Mesenchymal stem cell (in vitro differentiated cells and primary cell): ENCODE measurements at regions not wholly inside any gene's neighbourhood (a gene's known extent, or its start where the extent isn't known, plus 50 kb on each side); places are given as distances from the start of the nearest gene placed in this dataset.

Experiments
- DNase-seq: peaks from one replicate; pipeline ENCODE4 v3.0.0-alpha.2; 2013
- H2AFZ ChIP-seq: one replicate; pipeline ENCODE4 v1.6.1; 2013; ENCODE audit warnings: low read depth, mild to moderate bottlenecking, control low read depth, inconsistent platforms, low read length, moderate library complexity
- H2AK5ac ChIP-seq: 2 replicates; pipeline ENCODE4 v1.6.1; 2013; ENCODE audit warnings: low read length, moderate library complexity, mild to moderate bottlenecking, inconsistent platforms; ENCODE audit not compliant: severe bottlenecking
- H2BK120ac ChIP-seq: one replicate; pipeline ENCODE4 v1.6.1; 2013; ENCODE audit warnings: low read depth, mild to moderate bottlenecking, inconsistent platforms, low read length, moderate library complexity
- H2BK12ac ChIP-seq, 2 experiments: one replicate each; pipeline ENCODE4 v1.6.1; 2013; ENCODE audit warnings: inconsistent platforms in 2 of 2, low read length in 2 of 2, mild to moderate bottlenecking in 2 of 2, moderate library complexity in 2 of 2, control low read depth in 1 of 2
- H2BK15ac ChIP-seq: one replicate; pipeline ENCODE4 v1.6.1; 2013; ENCODE audit warnings: mild to moderate bottlenecking, low read depth, inconsistent platforms; ENCODE audit not compliant: poor library complexity, severe bottlenecking
- H2BK5ac ChIP-seq: 2 replicates; pipeline ENCODE4 v1.6.1; 2013; ENCODE audit warnings: low read depth, mild to moderate bottlenecking, low read length, control low read depth, inconsistent platforms; ENCODE audit not compliant: poor library complexity, severe bottlenecking
- H3K14ac ChIP-seq, 2 experiments: one replicate each; pipeline ENCODE4 v1.6.1; 2013; ENCODE audit warnings: inconsistent platforms in 2 of 2, low read length in 2 of 2, control low read depth in 1 of 2, mild to moderate bottlenecking in 1 of 2, moderate library complexity in 1 of 2
- H3K18ac ChIP-seq, 2 experiments: one replicate each; pipeline ENCODE4 v1.6.1; 2013; ENCODE audit warnings: inconsistent platforms in 2 of 2, low read length in 2 of 2, control low read depth in 1 of 2, low read depth in 1 of 2, mild to moderate bottlenecking in 1 of 2
- H3K23ac ChIP-seq, 2 experiments: one replicate each; pipeline ENCODE4 v1.6.1; 2013; ENCODE audit warnings: inconsistent platforms in 2 of 2, low read length in 2 of 2, mild to moderate bottlenecking in 2 of 2, moderate library complexity in 2 of 2, control low read depth in 1 of 2
- H3K27ac ChIP-seq: 2 replicates; pipeline ENCODE4 v1.5.1; 2013; ENCODE audit warnings: mild to moderate bottlenecking, moderate library complexity, low read length, control low read depth, inconsistent platforms; ENCODE audit not compliant: poor library complexity, severe bottlenecking
- H3K27me3 ChIP-seq, 2 experiments: 2 replicates each; pipeline versions ENCODE4 v1.6.1 to v1.7.0; 2013; ENCODE audit warnings: low read length in 2 of 2, mild to moderate bottlenecking in 2 of 2, moderate library complexity in 2 of 2, control low read depth in 1 of 2, inconsistent platforms in 1 of 2; ENCODE audit not compliant: control insufficient read depth in 1 of 2, insufficient read depth in 1 of 2
- H3K36me3 ChIP-seq, 2 experiments: 2 replicates each; pipeline versions ENCODE4 v1.6.1 to v1.7.0; 2013; ENCODE audit warnings: low read length in 2 of 2, control low read depth in 1 of 2, inconsistent platforms in 1 of 2, low read depth in 1 of 2, mild to moderate bottlenecking in 1 of 2; ENCODE audit not compliant: insufficient read depth in 2 of 2, control insufficient read depth in 1 of 2
- H3K4ac ChIP-seq, 2 experiments: one replicate each; pipeline ENCODE4 v1.6.1; 2013; ENCODE audit warnings: inconsistent platforms in 2 of 2, low read length in 2 of 2, mild to moderate bottlenecking in 2 of 2, moderate library complexity in 2 of 2, control low read depth in 1 of 2, low read depth in 1 of 2
- H3K4me1 ChIP-seq: 2 replicates; pipeline ENCODE4 v1.6.1; 2013; ENCODE audit warnings: low read depth, low read length, control low read depth; ENCODE audit not compliant: control insufficient read depth, insufficient read depth
- H3K4me2 ChIP-seq: 2 replicates; pipeline ENCODE4 v1.6.1; 2013; ENCODE audit warnings: low read length, mild to moderate bottlenecking, inconsistent platforms; ENCODE audit not compliant: poor library complexity, severe bottlenecking
- H3K4me3 ChIP-seq, 2 experiments: 2 replicates each; pipeline versions ENCODE4 v1.5.1 to v1.7.0; 2013; ENCODE audit warnings: low read length in 2 of 2, mild to moderate bottlenecking in 2 of 2, control low read depth in 1 of 2, low read depth in 1 of 2; ENCODE audit not compliant: insufficient read depth in 1 of 2
- H3K79me1 ChIP-seq: replicated peaks from 2 replicates; pipeline ENCODE4 v1.6.1; 2013; ENCODE audit warnings: mild to moderate bottlenecking, control low read depth, low read length, inconsistent platforms; ENCODE audit not compliant: poor library complexity, severe bottlenecking
- H3K9ac ChIP-seq: 2 replicates; pipeline ENCODE4 v1.7.0; 2013; ENCODE audit warnings: mild to moderate bottlenecking, low read length, moderate library complexity
- H3K9me3 ChIP-seq: 2 replicates; pipeline ENCODE4 v1.7.0; 2013; ENCODE audit warnings: mild to moderate bottlenecking, low read length; ENCODE audit not compliant: control insufficient read depth
- H4K8ac ChIP-seq: one replicate; pipeline ENCODE4 v1.6.1; 2013; ENCODE audit warnings: inconsistent platforms, mild to moderate bottlenecking, low read length, moderate library complexity
- H4K91ac ChIP-seq: one replicate; pipeline ENCODE4 v1.6.1; 2013; ENCODE audit warnings: mild to moderate bottlenecking, low read length, inconsistent platforms
- WGBS: methylation state at CpG from one replicate; pipeline ENCODE4 v1.1.7; 2013; ENCODE audit warnings: mixed read lengths; 5-methylcytosine and 5-hydroxymethylcytosine counted together

- H3K4me2 ChIP-seq, result no peak overlapping the region
- H3K23ac ChIP-seq, result no peak overlapping the region
- H3K27ac ChIP-seq, result no peak overlapping the region
- H2BK5ac ChIP-seq, result no peak overlapping the region
- no peak overlapping the region for H3K14ac ChIP-seq
- no peak overlapping the region for H3K9ac ChIP-seq
- no peak overlapping the region for H2BK120ac ChIP-seq
- no peak overlapping the region for H2AFZ ChIP-seq
- H4K91ac ChIP-seq, result no peak overlapping the region
- 96% methylated on average over 2 of the region's 2 CpGs for WGBS
- no peaks in the 10 kb centered on the region for H3K36me3 ChIP-seq
- H2BK12ac ChIP-seq, result no peak overlapping the region
- no peak overlapping the region for H3K18ac ChIP-seq
- H3K4me3 ChIP-seq, result no peak overlapping the region
- no peak overlapping the region for H2AK5ac ChIP-seq
- no peak overlapping the region for H4K8ac ChIP-seq
- no peak for DNase-seq
- H3K4ac ChIP-seq, result no peak overlapping the region
- no peaks in the 10 kb centered on the region for H3K4me1 ChIP-seq
- H3K79me1 ChIP-seq, result no peaks in the 10 kb centered on the region
- H3K27me3 ChIP-seq, result no peaks in the 10 kb centered on the region
- no peaks in the 10 kb centered on the region for H3K9me3 ChIP-seq
- H2BK15ac ChIP-seq, result no peak overlapping the region
Observed at GRCh38 chr2:34810456-34810855, 1211.4 kb upstream of the FAM98A start.

GRCh38 chr2:34808426-34808825 is 1209.3 kb upstream of the FAM98A start:
- H2BK120ac ChIP-seq, result no peak overlapping the region
- H3K4ac ChIP-seq, result no peak overlapping the region
- WGBS, result 60% methylated on average over 3 of the region's 3 CpGs
- H4K91ac ChIP-seq, result no peak overlapping the region
- H3K27ac ChIP-seq, result no peak overlapping the region
- H2BK5ac ChIP-seq, result no peak overlapping the region
- no peak overlapping the region for H3K18ac ChIP-seq
- H3K4me2 ChIP-seq, result no peak overlapping the region
- no peaks in the 10 kb centered on the region for H3K27me3 ChIP-seq
- no peaks in the 10 kb centered on the region for H3K36me3 ChIP-seq
- H3K9me3 ChIP-seq, result no peaks in the 10 kb centered on the region
- no peak overlapping the region for H3K9ac ChIP-seq
- H3K14ac ChIP-seq, result no peak overlapping the region
- H3K4me1 ChIP-seq, result no peaks in the 10 kb centered on the region
- no peak overlapping the region for H2AFZ ChIP-seq
- no peaks in the 10 kb centered on the region for H3K79me1 ChIP-seq
- no peak overlapping the region for H2BK12ac ChIP-seq
- no peak overlapping the region for H2AK5ac ChIP-seq
- H2BK15ac ChIP-seq, result no peak overlapping the region
- no peak overlapping the region for H4K8ac ChIP-seq
- no peak overlapping the region for H3K4me3 ChIP-seq
- no peak for DNase-seq
- H3K23ac ChIP-seq, result no peak overlapping the region

GRCh38 chr2:34806891-34807290 is 1207.8 kb upstream of the FAM98A start:
- Histone ChIP-seq H3K79me1 (no peaks in the 10 kb centered on the region), H3K4ac (no peak overlapping the region), H2AFZ (no peak overlapping the region), H2BK120ac (no peak overlapping the region), H3K4me2 (no peak overlapping the region), H2BK5ac (no peak overlapping the region), H3K9ac (no peak overlapping the region), H3K18ac (no peak overlapping the region), H3K9me3 (no peaks in the 10 kb centered on the region), H3K4me3 (no peak overlapping the region), H2AK5ac (no peak overlapping the region), H3K27ac (no peak overlapping the region), H4K8ac (no peak overlapping the region), H3K36me3 (no peaks in the 10 kb centered on the region), H3K23ac (no peak overlapping the region), H2BK12ac (no peak overlapping the region), H4K91ac (no peak overlapping the region), H2BK15ac (no peak overlapping the region), H3K14ac (no peak overlapping the region), H3K27me3 (no peaks in the 10 kb centered on the region), H3K4me1 (no peaks in the 10 kb centered on the region)
- DNase-seq, result no peak

GRCh38 chr2:34806396-34806795 is 1207.3 kb upstream of the FAM98A start:
- H2BK5ac ChIP-seq, result no peak overlapping the region
- no peaks in the 10 kb centered on the region for H3K9me3 ChIP-seq
- no peak overlapping the region for H3K18ac ChIP-seq
- no peak overlapping the region for H4K91ac ChIP-seq
- H2BK120ac ChIP-seq, result no peak overlapping the region
- WGBS, result 69% methylated on average over 3 of the region's 3 CpGs
- no peak overlapping the region for H3K14ac ChIP-seq
- no peak overlapping the region for H4K8ac ChIP-seq
- no peaks in the 10 kb centered on the region for H3K27me3 ChIP-seq
- no peak overlapping the region for H3K9ac ChIP-seq
- no peak overlapping the region for H3K4ac ChIP-seq
- no peaks in the 10 kb centered on the region for H3K79me1 ChIP-seq
- H2AK5ac ChIP-seq, result no peak overlapping the region
- H2BK15ac ChIP-seq, result no peak overlapping the region
- no peak overlapping the region for H3K4me3 ChIP-seq
- H3K4me2 ChIP-seq, result no peak overlapping the region
- H3K36me3 ChIP-seq, result no peaks in the 10 kb centered on the region
- H3K27ac ChIP-seq, result no peak overlapping the region
- H2BK12ac ChIP-seq, result no peak overlapping the region
- no peaks in the 10 kb centered on the region for H3K4me1 ChIP-seq
- H3K23ac ChIP-seq, result no peak overlapping the region
- H2AFZ ChIP-seq, result no peak overlapping the region
- no peak for DNase-seq
